Coronary artery (tissue), 2 donors: ENCODE measurements at regions not wholly inside any gene's neighbourhood (a gene's known extent, or its start where the extent isn't known, plus 50 kb on each side); places are given as distances from the start of the nearest gene placed in this dataset.
"Not testable (repeated sequence)": the region's sequence is repeated elsewhere in the genome, so short reads cannot be mapped to it uniquely, and the experiment has no call there.

Source experiments
- DNase-seq: peaks from one replicate; pipeline ENCODE4 v3.0.0-alpha.2; 2017; ENCODE audit warnings: low spot score
- H3K27ac ChIP-seq, 2 donors: fragments of 200-600 bp; sonication (generic); one replicate each; pipeline ENCODE4 v1.5.1; 2016 to 2019
- H3K4me3 ChIP-seq: fragments of 200-600 bp; sonication (generic); 2 replicates; pipeline ENCODE4 v1.5.1; 2016; ENCODE audit warnings: mild to moderate bottlenecking, moderate library complexity
- CTCF ChIP-seq: fragments of 200-600 bp; sonication (generic); IDR thresholded peaks from one replicate; pipeline ENCODE4 v1.5.1; 2019; ENCODE audit warnings: antibody characterized with exemption

- TF ChIP-seq CTCF, result no peak
- no peak overlapping the region for H3K27ac ChIP-seq
Measured at GRCh38 chr5:3484836-3485235, 110.8 kb upstream of the IRX1 start.

GRCh38 chr5:3481175-3481574 is 114.5 kb upstream of the IRX1 start:
- no peak for TF ChIP-seq CTCF
- DNase-seq, result no peak
- H3K4me3 ChIP-seq, result no peak overlapping the region
- no peak overlapping the region for H3K27ac ChIP-seq

More at GRCh38 chr5:3484836-3485235, 110.8 kb upstream of the IRX1 start:
- no peak overlapping the region for H3K4me3 ChIP-seq
- no peak for DNase-seq

- H3K4me3 ChIP-seq, result no peak overlapping the region
- no peak for TF ChIP-seq CTCF
- DNase-seq, result no peak
- no peak overlapping the region for H3K27ac ChIP-seq
Measured at GRCh38 chr5:3475674-3476073, 120.0 kb upstream of the IRX1 start.

GRCh38 chr5:3466392-3466791 is 129.2 kb upstream of the IRX1 start:
- Histone ChIP-seq H3K4me3 (no peak overlapping the region), H3K27ac (no peak overlapping the region)
- TF ChIP-seq CTCF, result no peak
- no peak for DNase-seq

GRCh38 chr5:3460416-3460815 is 135.2 kb upstream of the IRX1 start:
- no peak for TF ChIP-seq CTCF
- Histone ChIP-seq H3K4me3 (no peak overlapping the region), H3K27ac (no peak overlapping the region)
- no peak for DNase-seq

GRCh38 chr5:3456121-3456681 is 139.4 kb upstream of the IRX1 start:
- H3K4me3 ChIP-seq, result no peak overlapping the region
- H3K27ac ChIP-seq, result no peak overlapping the region
- no peak for TF ChIP-seq CTCF
- no peak for DNase-seq

GRCh38 chr5:3454028-3454427 is 141.6 kb upstream of the IRX1 start:
- DNase-seq, H3K4me3 ChIP-seq, H3K27ac ChIP-seq: not testable (repeated sequence)

GRCh38 chr5:3452622-3453021 is 143.0 kb upstream of the IRX1 start:
- Histone ChIP-seq H3K27ac (no peak overlapping the region), H3K4me3 (no peak overlapping the region)
- no peak for DNase-seq
- TF ChIP-seq CTCF, result no peak
